GDM1 (cell line): ENCODE measurements at regions not wholly inside any gene's neighbourhood (a gene's known extent, or its start where the extent isn't known, plus 50 kb on each side); places are given as distances from the start of the nearest gene placed in this dataset.
A peak's percentile ranks its signal among the peaks of the same experiment; 100 is the strongest.

Experiments used
- DNase-seq: peaks from one replicate; lab custom pipeline; 2025; lab: John Stamatoyannopoulos, UW

DNA sequence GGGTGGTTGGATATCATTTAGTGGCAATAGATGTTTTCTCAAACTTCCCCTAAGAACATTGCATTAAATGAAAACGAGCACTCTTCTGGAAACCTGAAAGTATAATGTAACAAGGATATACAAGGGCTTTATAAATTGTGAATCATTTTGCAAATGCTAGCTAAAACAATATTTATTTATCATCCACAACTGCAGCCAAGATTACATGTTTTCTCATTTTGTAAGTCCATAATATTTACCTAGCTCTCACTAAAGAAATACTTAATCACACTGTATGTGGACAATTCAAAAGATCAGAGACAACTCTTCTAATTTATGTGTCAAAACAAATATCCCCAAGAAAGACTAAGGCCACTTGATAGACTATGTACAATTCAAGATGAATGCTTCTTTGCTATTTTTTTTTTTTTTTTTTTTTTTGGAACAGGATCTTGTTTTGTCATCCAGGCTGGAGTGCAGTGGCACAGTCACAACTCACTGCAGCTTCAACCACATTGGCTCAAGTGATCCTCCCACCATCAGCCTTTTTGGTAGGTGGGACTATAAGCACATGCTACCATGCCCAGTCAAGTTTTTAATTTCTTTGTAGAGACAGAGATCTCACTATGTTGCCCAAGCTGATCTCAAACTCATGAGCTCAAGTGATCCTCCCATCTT is 427.7 kb upstream of the THBS1 start:
- DNase-seq, result no peak

DNA sequence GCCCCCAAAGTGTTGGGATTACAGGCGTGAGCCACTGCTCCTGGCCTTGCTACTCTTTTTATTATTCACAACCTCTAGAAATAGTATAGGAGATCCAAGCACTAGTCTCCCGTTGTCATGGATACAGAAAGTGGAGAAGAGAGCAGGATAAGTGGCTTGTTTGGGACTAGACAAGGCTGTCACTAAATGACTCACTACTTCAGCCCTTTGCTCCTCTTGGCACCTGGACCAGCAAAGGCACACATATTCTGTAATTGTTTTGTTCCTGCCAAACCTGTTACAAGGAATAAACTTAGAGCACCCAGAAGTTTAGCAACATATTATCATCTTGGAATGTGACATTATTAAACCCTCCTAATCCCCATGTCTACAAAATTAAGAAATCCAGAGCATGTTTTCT is 427.2 kb upstream of the THBS1 start:
- no peak for DNase-seq

DNA sequence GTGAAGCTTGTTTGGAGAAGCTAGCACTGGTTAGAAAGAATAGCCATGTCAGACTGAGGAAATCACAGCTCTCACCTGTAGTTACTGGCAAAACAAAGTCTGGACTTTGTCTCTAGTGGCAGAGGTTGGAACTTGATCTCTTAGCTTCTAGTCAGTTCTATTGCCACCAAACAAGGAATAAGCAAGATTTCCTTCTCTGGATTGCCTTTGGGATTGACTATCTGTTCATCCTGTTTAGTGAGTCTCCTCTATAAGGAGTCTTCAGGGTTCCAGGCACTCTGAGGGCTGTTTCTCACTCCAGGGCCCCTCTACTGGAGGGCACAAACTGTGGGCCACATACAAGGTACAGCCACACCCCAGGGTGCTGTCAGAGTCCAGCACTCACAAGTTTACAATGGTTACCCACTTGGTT is 426.6 kb upstream of the THBS1 start:
- DNase-seq, result no peak

DNA sequence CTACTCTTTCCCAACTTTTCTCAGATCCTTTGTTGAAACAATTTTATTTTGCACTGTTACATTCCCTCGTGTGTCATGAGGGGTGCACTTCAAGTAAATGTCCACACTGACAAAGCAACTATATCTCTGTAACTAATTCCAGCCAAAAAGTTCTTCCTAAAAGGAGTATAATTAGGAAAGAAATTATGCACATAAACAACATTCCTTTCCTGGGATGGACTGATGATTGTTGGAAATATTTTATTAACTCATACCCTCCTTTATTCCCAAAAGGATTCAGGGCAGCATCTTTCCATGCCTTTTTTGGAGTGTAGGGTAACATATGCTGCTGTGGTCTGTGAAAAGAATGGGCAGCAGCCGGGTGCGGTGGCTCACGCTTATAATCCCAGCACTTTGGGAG is 426.1 kb upstream of the THBS1 start:
- no peak for DNase-seq

DNA sequence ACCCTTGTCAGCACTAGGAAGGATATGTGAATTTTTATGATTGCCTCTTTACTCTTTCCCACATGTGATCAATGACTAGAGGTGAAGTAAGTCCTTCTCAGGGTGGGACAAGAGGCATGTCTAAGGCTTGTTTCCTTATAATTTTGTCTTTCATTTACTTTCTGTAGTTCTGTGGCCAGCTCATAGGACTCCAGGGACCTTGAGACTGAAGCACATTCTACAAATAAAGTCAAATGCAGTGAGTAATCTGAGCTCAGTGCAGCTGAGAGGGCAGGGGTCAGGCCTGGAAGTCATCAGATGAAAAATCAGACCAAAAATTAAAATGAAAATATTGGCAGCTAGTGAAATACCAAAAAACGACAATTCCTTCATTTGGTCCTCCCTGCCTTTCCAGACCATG is 424.7 kb upstream of the THBS1 start:
- no peak for DNase-seq

DNA sequence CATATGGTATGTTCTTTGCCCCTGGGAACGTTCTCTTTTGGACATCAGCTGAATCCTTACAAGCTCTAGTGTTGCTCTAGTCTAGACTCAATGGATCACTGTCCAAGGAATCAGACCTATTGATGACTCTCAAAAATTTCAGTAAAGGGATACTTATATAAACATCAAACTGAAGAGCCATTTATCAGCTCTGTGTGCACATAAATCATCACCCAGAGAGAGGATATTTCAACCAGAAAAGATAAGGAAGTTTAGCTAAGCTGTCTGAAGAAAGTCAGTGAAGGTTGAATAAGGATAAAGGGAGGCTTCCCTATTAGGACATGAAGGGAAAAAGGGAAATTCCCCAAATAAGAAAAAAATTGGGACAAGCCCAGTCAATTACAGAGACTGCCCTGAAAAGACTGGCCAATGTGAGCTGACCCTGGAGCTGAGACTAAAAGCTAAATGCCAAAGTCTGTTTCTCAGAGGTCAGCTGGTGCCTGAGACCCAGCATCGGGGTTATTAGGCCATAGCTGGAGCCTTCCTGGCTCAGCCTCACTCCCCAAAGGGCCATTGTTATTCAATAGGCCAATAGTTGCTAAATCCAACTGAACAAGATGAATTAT is 424.1 kb upstream of the THBS1 start:
- DNase-seq, result no peak

DNA sequence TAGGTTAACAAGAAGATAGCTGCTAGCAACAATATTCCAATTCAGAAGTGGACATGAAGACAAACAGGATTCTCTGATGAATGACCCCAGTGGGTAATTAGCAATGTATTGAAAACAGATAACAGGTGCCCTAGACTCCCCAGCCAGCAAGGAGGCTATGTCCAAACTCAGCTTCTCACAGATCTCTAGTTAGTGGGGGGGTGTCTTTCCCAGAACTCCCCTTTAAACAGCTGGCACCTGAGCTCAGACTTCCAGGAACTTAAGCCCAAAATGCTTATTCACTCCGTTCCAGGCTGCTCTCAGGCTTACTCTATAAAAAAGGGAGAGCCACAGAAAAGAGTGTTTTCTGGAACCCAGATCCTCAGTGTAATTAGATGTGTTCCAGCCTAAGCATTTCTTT is 423.0 kb upstream of the THBS1 start:
- DNase-seq, result no peak

DNA sequence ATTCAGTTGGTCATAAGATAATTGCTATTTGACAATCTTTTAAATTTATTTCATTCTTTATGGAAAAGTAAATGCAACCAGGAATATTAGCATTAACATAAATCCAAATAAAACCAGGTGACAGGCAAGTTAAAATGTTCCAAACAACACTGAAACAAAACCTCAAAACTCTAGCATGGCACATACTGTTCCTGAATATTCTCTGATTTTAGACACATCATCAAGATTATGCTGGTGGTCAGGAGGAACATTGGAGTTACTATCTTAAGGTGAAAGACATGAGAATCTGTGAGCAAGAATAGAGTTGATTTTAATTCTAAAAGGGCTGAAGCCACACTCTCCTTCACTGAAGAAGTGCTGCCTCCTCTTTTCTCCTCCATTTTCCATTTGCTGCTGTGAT is 421.0 kb upstream of the THBS1 start:
- DNase-seq, result no peak

DNA sequence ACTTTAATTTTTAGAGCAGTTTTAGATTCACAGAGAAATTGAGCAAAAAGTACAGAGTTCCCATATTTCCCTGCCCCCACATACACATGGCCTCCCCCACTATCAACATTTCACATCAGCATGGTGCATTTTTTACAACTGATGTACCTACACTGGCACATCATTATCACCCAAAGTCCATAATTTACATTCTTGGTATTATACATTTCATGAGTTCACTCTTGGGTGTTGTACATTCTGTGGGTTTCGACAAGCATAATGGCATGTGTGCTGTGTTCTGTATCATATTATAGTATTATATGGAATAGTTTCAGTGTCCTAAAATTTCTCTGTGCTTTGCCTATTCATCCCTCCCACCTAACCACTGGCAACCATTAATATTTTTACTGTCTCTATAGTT is 419.8 kb upstream of the THBS1 start:
- no peak for DNase-seq

DNA sequence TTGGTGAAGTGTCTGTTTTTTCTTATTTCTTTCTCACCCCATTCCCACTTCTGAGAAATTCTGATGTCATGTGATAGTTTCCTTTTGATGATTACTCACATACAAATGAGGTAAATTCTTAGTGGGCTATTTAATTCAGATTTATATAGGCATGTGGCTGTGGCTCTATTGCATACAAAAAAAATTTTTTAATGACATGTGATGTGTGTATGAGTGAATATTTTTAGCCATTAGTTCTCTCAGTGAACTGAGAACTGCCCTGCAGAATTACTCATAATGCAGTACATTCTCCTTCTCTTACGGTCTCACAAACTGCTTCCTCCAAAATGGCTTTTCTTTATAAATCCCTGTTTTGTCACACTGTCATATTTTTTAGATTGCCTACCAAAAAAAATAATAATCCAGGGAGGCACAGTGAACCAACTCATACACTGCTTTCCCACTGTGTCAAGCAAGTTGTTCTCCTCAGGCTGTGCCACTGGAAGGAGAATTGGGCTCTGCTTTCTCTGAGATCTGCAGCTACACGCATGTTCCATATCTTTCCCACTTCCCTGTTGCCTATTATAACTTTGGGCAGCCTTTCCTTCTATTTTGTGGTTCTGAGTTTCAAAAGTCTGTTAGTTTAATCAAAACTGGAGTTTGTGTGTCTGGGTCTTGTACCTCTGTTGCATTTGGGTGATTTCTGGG is 415.7 kb upstream of the THBS1 start:
- no peak for DNase-seq

DNA sequence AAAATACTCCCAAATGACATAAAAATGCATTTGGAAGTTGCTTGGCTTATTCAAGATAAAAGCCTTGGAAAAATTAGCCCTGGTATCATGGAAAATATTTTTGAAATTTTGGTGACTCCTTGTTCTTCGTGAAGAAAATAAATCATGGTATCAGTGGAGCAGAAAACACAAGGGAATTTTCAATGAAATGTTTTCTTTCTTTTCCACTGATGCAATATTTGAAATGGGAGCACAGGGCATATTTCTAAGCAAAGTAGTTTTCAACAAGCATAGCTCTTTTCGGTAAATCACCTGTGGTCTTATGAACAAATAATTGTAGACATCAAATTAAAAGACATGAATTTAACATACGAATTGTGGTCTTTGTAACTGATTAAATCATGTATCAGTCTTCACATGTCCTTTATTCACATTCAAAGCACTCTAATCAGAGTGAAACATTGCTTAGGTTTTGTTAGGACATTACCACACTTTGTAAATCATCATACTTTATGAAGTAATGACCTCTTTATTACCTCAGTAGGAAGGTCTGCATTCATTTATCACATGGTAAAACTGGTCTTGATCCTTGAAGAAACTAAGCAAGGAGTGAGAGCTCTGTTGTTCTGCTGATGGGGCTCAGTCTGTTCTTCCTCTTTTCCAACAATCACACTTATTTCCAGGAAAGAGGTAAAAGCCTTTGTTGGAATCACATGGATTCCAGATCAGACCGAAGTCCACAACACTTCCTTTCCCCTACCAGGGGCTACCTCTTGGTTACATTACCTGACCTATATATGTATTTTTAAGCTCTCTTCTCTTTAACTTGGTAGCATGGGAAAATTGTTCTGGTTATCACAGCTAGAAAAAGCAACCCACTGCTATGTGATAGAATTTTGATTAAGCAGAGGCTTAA is 413.5 kb upstream of the THBS1 start:
- DNase-seq, result no peak

DNA sequence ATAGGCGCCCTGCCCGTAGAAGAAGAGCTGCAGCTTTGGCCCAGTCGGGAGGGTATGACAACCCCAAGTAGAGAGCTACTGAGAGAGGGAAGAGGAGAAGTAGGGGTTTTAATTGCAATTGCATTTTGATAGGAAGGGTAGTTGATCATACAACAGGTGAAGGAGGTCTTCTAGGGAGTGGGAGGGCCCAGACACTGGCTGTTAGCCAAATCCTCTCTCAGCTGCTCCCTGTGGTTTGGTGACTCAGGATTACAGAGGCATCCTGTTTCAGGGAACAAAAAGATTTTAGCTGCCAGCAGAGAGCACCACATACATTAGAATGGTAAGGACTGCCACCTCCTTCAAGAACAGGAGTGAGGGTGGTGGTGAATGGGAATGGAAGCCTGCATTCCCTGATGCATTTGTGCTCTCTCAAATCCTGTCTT is 408.9 kb upstream of the THBS1 start:
- DNase-seq, result peak; percentile 65

DNA sequence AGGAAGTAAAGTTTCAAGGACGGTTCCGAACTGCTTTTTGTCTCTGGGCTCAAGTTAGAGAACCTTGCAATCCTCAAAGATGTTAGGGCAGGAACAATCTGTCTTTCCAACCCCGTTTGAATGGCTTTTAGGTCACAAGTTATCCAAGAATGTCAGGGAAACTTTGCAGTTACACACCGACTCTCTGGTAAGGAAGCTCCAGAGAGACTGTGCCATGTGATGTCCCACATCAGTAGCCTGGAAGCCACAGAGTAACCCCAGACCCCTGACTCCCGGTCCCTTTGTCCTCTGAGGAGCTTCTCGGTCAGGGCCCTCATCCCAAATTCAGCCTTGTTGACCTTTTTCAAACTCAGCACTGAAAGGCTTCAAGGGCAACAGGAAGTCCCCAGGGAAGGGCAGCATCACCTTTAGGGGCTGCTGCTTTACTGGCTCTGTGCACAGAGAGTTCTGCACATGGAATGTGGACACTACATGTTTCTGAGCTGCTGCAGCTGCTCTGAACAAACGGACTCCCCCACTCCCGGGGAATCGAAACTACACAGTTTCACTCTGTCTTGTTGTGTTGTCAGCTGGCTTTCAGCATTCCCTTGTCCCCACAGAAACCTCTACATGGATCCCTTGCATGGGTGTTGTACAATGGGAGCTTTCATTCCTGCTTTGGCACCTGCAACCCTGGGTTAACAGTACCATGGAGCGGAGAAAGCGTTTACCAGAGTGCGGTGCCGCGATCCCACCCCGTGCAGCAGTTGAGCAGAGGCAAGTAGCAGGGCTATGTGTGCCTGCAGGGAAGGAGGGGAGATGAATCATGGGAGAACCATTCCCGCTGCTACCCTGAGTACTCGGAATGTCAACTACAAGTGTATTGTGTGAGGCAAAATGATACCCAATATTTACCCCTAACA is 408.2 kb upstream of the THBS1 start:
- no peak for DNase-seq

DNA sequence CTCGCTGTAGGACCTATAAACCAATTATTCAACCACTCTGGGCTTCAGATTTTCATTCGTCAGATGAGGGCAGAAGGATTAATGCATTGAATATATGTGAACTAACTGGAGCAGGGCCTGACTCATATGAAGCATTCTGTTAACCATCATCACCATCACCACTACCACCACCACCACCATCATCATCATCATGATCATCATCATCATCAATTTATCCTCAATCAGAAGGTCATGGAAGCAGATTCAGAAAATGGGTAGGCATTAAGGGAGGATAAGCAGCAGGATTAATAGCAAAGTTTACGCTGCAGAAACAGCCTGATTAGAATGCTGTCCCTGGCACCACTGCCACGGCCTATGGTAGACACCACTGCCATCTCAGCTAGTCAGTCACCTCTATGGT is 407.5 kb upstream of the THBS1 start:
- no peak for DNase-seq

DNA sequence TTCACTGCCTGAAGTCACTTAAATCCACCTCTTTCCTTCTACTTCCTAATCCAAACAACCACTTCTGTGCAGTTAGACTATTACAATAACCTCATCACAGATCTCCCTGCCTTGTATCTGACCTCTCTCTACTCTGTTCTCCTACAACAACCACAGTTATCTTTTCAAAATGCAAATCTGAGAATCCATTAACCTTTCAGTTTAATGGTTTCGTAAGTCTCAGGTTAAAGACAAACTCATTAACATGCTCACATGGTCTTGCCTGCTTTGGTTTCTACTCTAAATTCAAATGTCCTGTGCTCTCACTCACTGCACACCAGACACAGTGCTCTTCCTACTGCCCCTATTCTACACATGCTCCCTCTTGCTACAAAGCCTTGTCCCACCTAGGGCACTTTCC is 406.5 kb upstream of the THBS1 start:
- DNase-seq, result no peak

DNA sequence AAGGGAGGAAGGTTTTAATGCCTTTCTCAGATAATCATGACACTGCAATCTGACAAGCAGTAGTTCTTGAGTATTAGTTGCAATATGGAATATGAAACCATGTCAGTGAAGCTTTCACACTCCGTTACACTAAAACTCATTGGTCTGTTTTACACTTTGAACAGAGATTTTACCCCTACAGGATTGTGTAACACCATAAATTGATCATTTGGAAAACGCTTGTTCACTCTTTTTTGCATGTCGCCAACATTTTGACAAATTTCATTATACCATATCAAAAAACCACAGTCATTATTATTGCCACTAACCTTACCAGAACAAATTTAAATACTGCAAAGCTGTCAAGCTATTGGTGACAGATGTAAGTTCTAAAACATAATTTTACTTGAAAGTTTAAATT is 404.8 kb upstream of the THBS1 start:
- DNase-seq, result no peak

DNA sequence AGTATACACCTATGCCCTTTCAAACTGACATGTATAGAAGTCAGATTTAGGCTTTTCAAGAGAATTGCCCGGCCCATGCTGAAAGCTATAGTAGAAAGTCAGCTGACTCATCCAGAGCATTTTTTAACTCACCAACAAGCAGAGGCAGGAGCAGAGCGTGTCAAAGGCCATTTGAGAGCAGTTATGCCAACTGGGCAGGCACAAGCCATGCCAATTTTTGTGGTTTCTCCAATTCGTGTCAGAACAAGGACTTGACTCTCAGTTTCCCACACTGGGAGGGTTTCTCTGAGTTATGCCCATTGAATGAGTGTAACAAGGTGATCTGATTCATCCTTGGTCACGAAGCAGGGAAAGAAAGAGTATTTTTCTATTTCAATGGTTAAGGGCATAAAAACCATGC is 403.3 kb upstream of the THBS1 start:
- DNase-seq, result no peak

DNA sequence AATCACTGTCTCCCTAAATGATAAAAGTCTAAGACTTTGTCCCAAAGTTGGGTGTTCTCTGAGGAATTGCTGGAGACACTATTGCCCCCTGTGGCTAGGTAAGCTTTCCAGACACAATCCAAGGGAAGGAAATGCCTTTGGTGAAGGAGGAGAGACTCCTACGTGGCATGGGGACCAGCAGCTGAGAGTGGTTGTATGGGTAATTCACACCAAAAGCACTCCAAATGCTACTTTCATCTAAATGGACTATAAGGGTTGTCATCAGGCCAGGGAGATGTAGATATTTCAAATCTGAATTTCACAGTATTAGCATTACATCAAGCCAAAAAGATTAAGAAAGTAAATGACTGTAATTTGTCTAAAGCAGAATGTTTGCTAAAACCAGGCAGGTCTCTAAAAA is 400.8 kb upstream of the THBS1 start:
- no peak for DNase-seq

DNA sequence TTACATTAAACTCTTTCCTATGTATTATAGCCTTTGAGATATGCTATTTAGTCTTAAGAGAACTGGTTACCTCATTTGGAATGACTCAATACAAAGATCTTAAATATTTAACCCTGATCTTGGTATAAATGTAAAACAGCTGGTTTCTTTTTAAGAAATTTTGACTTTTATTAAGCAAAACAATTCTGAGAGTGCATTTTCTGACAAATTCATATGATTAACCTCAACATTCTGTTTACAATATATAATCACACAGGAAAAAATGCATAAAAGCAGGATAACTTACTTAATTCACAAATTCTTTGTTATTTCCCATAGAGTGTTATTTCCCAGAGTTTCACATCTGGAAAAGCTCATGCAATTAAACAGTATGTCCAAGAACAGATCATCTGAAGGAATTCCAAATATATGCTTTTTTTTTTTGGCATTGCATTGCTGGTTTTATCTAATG is 400.4 kb upstream of the THBS1 start:
- DNase-seq, result no peak

DNA sequence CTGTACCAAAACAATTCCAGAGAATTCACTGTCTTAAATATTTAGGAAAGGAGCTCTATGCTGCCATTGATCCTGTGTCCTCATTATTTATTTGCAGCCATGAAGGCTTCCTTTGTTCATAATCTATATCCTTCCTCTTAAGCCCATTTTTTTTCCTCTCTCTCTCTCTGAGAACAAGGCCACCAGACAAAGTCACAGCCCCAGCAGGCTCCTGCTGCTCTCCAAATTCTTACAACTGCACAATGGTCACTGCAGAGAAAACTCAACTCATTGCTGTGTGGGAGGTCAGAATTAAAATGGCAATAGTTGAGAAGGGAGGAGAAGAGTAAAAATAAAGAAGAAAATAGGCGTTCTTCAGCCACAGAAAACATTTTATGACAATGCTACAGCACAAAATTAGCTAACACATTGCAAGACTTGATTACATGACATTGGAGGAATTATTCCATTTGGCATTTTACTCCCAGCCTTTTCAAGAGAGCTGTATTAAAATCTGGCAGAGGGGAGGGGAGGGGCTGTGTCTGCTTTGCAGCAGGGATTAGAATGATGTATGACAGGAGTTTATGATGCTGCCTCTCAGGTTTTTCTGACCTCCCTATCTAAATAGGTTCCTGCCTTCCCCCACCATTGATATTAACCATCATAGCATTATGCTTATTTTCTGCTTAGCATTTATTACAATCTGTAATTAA is 399.7 kb upstream of the THBS1 start:
- no peak for DNase-seq

DNA sequence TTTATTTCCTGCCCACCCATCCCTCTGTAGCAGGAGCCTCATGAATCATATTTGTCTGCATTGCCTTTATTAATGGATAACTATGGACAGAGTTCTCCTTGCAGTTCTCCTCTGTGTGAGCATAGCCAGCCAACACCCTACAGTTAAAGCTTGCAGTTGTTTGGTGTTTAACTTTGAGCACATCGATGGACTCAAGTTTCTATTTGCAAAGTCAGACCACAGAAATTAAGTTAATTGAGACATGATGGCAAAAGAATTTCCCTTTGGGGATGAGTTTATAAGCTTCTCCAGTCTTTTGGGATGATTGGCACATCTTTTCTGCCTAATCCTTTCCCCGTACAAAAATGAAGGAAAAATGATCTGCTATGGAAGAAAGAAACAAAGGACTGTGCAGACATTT is 398.9 kb upstream of the THBS1 start:
- no peak for DNase-seq
